PC-3 (cell line): ENCODE measurements at regions not wholly inside any gene's neighbourhood (a gene's known extent, or its start where the extent isn't known, plus 50 kb on each side); places are given as distances from the start of the nearest gene placed in this dataset.

ENCODE experiments used
- CTCF ChIP-seq: fragments of 300-600 bp; sonication (generic); conservative IDR thresholded peaks from 2 replicates; pipeline ENCODE4 v1.5.1; 2017; ENCODE audit warnings: antibody characterized with exemption, low read depth, mild to moderate bottlenecking, low read length
- EZH2 ChIP-seq: fragments of 300-600 bp; sonication (generic); IDR thresholded peaks from one replicate; pipeline ENCODE4 v1.6.1; 2017; ENCODE audit warnings: antibody characterized with exemption, mild to moderate bottlenecking, low read length; ENCODE audit not compliant: unreplicated experiment

GRCh38 chr5:7324919-7325318, 71.0 kb upstream of the ADCY2 start:
- no peak for TF ChIP-seq EZH2
- TF ChIP-seq CTCF = no peak
